NT2/D1 (cell line): ENCODE measurements at regions not wholly inside any gene's neighbourhood (a gene's known extent, or its start where the extent isn't known, plus 50 kb on each side); places are given as distances from the start of the nearest gene placed in this dataset.
A peak's percentile ranks its signal among the peaks of the same experiment; 100 is the strongest.

Experiments used
- DNase-seq: peaks from one replicate; pipeline ENCODE4 v3.0.0-alpha.2; 2011; ENCODE audit warnings: low read depth, low spot score
- H3K27me3 ChIP-seq: 2 replicates; pipeline ENCODE4 v1.6.0; 2011; ENCODE audit warnings: mild to moderate bottlenecking; ENCODE audit not compliant: insufficient read length, insufficient read depth
- H3K36me3 ChIP-seq: 2 replicates; pipeline ENCODE4 v1.6.1; 2011; ENCODE audit warnings: mild to moderate bottlenecking, low read length, mixed read lengths; ENCODE audit not compliant: insufficient read depth, insufficient read length
- H3K4me1 ChIP-seq: 2 replicates; pipeline ENCODE4 v1.5.1; 2011; ENCODE audit not compliant: insufficient read depth, insufficient read length
- H3K4me3 ChIP-seq: 2 replicates; pipeline ENCODE4 v1.5.1; 2011; ENCODE audit warnings: low read depth; ENCODE audit not compliant: insufficient read length
- H3K9ac ChIP-seq: 2 replicates; pipeline ENCODE4 v1.6.0; 2011; ENCODE audit warnings: low read depth; ENCODE audit not compliant: insufficient read length
- H3K9me3 ChIP-seq: 2 replicates; pipeline ENCODE4 v1.5.1; 2011; ENCODE audit warnings: mild to moderate bottlenecking, low read length; ENCODE audit not compliant: insufficient read depth
- SUZ12 ChIP-seq: IDR thresholded peaks from 2 replicates; pipeline ENCODE4 v1.6.1; 2011; ENCODE audit not compliant: insufficient read length, insufficient read depth; ENCODE audit errors: extremely low read depth
- YY1 ChIP-seq: IDR thresholded peaks from 2 replicates; pipeline ENCODE4 v1.6.1; 2011; ENCODE audit not compliant: insufficient read length, insufficient read depth
- ZNF274 ChIP-seq: IDR thresholded peaks from 2 replicates; pipeline ENCODE4 v1.6.1; 2011; ENCODE audit warnings: mild to moderate bottlenecking, low read depth, low read length

DNA sequence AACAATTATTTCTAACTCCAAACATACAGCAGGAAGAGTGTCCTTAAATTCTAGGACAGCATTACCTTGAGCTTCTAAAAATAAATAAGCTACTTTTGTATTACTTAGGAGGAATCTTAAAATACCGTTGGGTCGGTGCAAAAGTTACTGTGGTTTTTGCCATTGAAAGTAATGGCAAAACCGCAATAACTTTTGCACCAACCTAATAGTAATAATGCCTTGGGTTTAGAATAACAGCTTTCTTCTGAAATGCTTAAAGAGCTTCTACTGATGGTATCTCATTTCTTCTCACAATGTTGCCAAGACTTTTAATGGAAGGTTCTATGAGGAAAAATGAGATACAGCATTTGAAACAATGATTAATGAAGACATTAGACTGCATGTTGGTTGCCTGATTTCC lies 179.9 kb downstream of the SEC16B start:
- H3K27me3 ChIP-seq: no peaks in the 10 kb centered on the region
- no peak for TF ChIP-seq SUZ12
- H3K4me1 ChIP-seq: no peaks in the 10 kb centered on the region
- no peak overlapping the region for H3K4me3 ChIP-seq
- no peaks in the 10 kb centered on the region for H3K36me3 ChIP-seq
- peaks cover 12% of the 10 kb centered on the region; the same call in 1 of the 2 replicates for H3K9me3 ChIP-seq
- no peak overlapping the region for H3K9ac ChIP-seq
- no peak for DNase-seq

DNA sequence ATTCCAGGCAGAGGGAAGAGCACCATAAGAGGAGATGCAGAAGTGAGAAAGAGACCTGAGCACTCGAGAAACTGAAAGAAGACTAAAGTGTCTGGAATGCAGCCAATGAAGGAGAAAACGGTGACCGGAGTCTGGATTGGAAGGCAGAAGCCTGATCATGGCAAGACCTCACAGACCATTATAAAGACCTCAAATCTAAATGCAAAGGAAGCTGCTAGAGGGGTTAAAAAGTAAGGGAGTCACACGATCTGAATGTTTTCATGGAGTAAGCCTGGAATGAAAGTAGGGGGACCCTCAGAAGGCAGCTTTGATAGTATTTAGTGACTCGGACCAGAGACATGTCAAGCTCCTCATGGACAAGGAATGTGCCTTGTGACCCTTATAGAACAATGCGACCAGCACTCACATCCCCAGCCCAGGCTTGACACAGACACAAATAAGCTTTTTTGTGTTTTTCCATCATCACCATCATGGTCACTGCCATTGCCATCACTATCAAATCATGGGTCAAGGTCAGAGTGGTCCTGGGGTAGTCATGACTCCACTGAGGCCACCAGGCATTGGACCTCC lies 183.6 kb downstream of the SEC16B start:
- H3K9ac ChIP-seq: no peak overlapping the region
- DNase-seq: no peak
- no peaks in the 10 kb centered on the region for H3K27me3 ChIP-seq
- H3K9me3 ChIP-seq: no peaks in the 10 kb centered on the region
- no peaks in the 10 kb centered on the region for H3K4me1 ChIP-seq
- no peaks in the 10 kb centered on the region for H3K36me3 ChIP-seq
- H3K4me3 ChIP-seq: no peak overlapping the region
- TF ChIP-seq SUZ12 (no peak), YY1 (no peak), ZNF274 (no peak)

DNA sequence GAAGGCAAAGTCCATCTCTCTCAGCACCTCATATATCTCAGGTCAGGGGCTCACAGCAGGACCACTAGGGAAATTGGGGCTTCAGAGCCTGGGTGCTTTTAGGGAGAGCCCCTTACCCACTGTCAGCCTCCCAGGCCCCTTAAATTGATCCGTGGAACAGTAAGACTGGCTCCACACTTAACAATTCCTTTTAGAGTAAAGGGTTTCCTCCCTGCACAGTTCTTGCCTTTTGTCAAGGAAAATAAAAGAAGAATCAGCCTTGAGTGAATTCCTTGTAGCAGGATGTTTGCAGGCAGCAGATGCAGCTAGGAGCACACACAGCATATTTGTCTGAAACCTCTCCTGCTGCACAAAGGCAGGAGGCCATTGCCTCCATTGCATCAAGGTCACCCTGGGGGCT lies 184.9 kb downstream of the SEC16B start:
- TF ChIP-seq ZNF274 (no peak), YY1 (no peak), SUZ12 (no peak)
- no peaks in the 10 kb centered on the region for H3K27me3 ChIP-seq
- H3K36me3 ChIP-seq: no peaks in the 10 kb centered on the region

DNA sequence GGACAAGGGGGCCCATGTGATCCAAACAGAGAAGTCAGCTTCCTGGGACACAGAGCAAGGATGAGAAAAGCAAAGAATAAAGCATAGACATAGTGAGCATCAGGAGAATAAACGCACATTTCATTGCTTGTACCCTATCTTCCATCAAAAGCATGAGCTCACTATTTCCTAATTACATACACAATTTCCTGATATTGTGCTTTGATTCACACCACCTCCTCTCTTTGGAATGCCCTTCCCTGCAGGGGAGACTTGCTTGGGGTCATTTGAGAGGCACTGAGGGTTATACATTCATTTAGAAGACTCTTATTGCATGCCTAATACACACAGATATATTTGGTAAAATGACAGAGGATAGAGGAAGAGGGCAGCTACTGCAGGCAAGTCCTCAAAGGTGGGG lies 185.4 kb downstream of the SEC16B start:
- H3K4me3 ChIP-seq: no peak overlapping the region
- no peaks in the 10 kb centered on the region for H3K27me3 ChIP-seq
- no peaks in the 10 kb centered on the region for H3K4me1 ChIP-seq
- TF ChIP-seq SUZ12 (no peak), YY1 (no peak), ZNF274 (no peak)
- DNase-seq: no peak
- no peak overlapping the region for H3K9ac ChIP-seq
- no peaks in the 10 kb centered on the region for H3K36me3 ChIP-seq
- no peaks in the 10 kb centered on the region for H3K9me3 ChIP-seq

More for the DNA sequence above, 184.9 kb downstream of the SEC16B start:
- Histone ChIP-seq H3K4me3 (no peak overlapping the region), H3K4me1 (no peaks in the 10 kb centered on the region), H3K9ac (no peak overlapping the region), H3K9me3 (no peaks in the 10 kb centered on the region)
- no peak for DNase-seq

DNA sequence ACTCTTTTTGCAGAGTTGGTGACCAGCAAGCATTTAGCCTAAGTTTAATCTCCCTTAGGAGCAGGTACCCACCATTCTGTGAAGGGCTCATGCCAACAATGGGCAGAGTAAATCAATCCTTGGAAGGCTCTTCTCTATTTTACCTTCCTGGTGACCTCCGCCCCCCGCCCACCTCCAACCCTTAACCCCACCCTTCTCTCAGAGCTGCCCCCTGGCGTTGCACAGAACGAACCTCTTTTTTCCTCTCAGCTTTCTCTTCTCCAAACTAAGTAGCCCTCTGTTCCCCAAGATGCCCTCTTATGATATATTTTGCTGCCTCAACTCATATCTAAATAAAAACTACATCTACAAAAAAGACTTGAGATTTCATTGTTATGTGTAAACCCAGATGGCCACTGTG lies 186.8 kb downstream of the SEC16B start:
- no peak overlapping the region for H3K4me3 ChIP-seq
- no peaks in the 10 kb centered on the region for H3K36me3 ChIP-seq
- DNase-seq: no peak
- H3K4me1 ChIP-seq: peaks cover 3% of the 10 kb centered on the region
- H3K9ac ChIP-seq: no peak overlapping the region
- no peaks in the 10 kb centered on the region for H3K9me3 ChIP-seq
- no peak for TF ChIP-seq ZNF274
- TF ChIP-seq SUZ12: no peak
- no peak for TF ChIP-seq YY1
- no peaks in the 10 kb centered on the region for H3K27me3 ChIP-seq

DNA sequence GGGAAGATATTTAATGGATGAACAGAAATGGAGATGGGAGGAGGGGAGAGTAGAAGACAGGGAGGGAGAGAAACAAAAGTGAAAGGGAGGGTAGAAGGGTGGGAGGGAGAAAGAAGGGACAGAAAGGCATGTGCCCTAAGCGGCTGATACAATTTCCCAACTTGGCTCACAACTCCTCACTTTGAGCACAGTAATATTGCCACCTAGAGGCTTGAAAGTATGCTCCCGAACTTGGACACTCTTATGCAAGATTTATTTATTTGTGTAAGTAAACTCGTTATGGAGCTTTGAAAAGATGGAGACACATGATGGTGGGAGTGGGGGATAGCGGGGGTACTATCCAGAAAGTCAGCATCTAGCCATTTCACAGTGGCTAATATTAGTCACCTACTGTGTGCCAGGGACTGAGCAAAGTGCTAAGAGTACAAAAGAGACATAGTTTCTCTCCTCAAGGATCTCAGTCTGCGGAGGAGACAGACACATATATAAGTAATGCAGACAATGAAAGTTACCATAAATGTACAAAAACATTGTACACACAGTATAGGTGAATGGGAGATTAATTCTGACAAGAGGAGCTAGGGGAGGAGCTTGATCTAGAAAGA lies 189.7 kb downstream of the SEC16B start:
- DNase-seq: peak; percentile 64
- Histone ChIP-seq H3K36me3 (no peaks in the 10 kb centered on the region), H3K4me3 (no peak overlapping the region), H3K27me3 (no peaks in the 10 kb centered on the region), H3K9ac (no peak overlapping the region), H3K9me3 (no peaks in the 10 kb centered on the region), H3K4me1 (peaks cover 3% of the 10 kb centered on the region)
- TF ChIP-seq SUZ12 (no peak), ZNF274 (no peak), YY1 (no peak)

DNA sequence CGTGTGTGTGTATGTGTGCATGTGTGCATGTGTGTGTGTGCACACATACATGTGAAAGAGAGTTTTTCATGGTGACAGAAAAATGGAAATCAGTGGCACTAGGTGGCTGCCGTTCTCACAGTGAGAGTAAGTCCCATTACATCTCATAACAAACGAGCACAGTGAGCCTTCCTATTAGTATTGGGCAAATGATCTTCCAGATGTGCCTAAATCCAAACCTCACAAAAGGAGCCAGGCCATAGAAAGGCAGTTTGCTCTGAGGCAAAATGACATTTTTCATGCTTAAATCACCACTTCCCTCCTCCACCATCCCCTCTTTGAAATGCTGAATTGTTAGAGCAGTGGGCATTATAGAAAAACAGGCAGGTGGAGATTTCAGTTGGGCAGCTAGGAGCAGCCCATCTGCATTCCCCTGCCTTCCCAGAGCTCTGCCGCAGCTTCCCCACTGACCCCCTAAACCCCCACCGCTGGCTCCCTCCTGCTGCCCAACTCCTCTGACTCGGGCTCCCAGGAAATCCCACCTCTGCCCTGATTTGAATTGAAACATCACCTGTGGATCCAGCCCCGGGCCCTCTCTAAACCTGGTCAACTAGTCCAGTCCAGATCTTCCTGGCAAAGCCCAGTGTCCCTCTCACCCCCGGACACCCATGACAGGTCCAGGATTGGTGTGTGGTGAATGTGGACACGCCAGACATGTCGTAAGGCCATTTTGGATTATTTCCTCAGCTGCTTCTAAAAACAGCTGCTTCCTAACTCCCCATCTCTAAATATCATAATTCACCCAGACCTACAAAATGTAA lies 190.5 kb downstream of the SEC16B start:
- peaks cover 3% of the 10 kb centered on the region; the same call in 1 of the 2 replicates for H3K9me3 ChIP-seq
- DNase-seq: no peak

More for the DNA sequence above, 190.5 kb downstream of the SEC16B start:
- Histone ChIP-seq H3K4me3 (no peak overlapping the region), H3K27me3 (no peaks in the 10 kb centered on the region), H3K4me1 (peaks cover 3% of the 10 kb centered on the region), H3K36me3 (no peaks in the 10 kb centered on the region), H3K9ac (no peak overlapping the region)
- TF ChIP-seq ZNF274 (no peak), YY1 (no peak), SUZ12 (no peak)
